Stomach (tissue), 8 donors: ENCODE measurements at regions not wholly inside any gene's neighbourhood (a gene's known extent, or its start where the extent isn't known, plus 50 kb on each side); places are given as distances from the start of the nearest gene placed in this dataset.

Experiments
- DNase-seq, 2 donors: peaks; one replicate each; pipeline versions ENCODE4 v3.0.0 to v3.0.0-alpha.2; 2013 to 2019
- H3K27ac ChIP-seq, 5 donors: fragments of 200-600 bp in 4 of 5; sonication (generic) in 4 of 5; one replicate each; pipeline ENCODE4 v1.5.1; 2013 to 2019; ENCODE audit warnings: mild to moderate bottlenecking in 1 of 5, moderate library complexity in 1 of 5
- H3K27me3 ChIP-seq, 3 donors: fragments of 200-600 bp; sonication (generic); one replicate each; pipeline ENCODE4 v1.5.1; 2017 to 2019; ENCODE audit warnings: mixed run types in 1 of 3
- H3K36me3 ChIP-seq, 4 donors: fragments of 200-600 bp; sonication (generic); 1 replicate in 3 of 4; 2 replicates in 1 of 4; pipeline ENCODE4 v1.5.1; 2016 to 2019
- H3K4me1 ChIP-seq, 4 donors: fragments of 200-600 bp; sonication (generic); one replicate each; pipeline ENCODE4 v1.5.1; 2016 to 2019
- H3K4me3 ChIP-seq, 4 donors: fragments of 200-600 bp; sonication (generic) in 3 of 4; one replicate each; pipeline ENCODE4 v1.5.1; 2016 to 2019; ENCODE audit warnings: mild to moderate bottlenecking in 1 of 4
- H3K9me3 ChIP-seq, 4 donors: fragments of 200-600 bp; sonication (generic); one replicate each; pipeline ENCODE4 v1.5.1; 2016 to 2019
- CTCF ChIP-seq, 7 experiments: fragments of 450-650 bp in 4 of 7; fragments of 200-600 bp in 3 of 7; sonication (generic) in 3 of 7; IDR thresholded peaks; one replicate each; pipeline ENCODE4 v1.5.1; 2016 to 2019; ENCODE audit warnings: antibody characterized with exemption in 7 of 7, control low read depth in 2 of 7, mild to moderate bottlenecking in 1 of 7
- EP300 ChIP-seq: sonication (generic); formaldehyde crosslinking; IDR thresholded peaks from one replicate; pipeline ENCODE4 v1.6.1; 2017; ENCODE audit warnings: antibody characterized with exemption
- POLR2A ChIP-seq, 4 donors: fragments of 450-650 bp; IDR thresholded peaks; one replicate each; pipeline ENCODE4 v1.6.1; 2016; ENCODE audit warnings: antibody characterized with exemption in 4 of 4, control low read depth in 2 of 4, mild to moderate bottlenecking in 1 of 4, moderate library complexity in 1 of 4
- POLR2AphosphoS5 ChIP-seq, 3 donors: sonication (generic); formaldehyde crosslinking; IDR thresholded peaks; one replicate each; pipeline ENCODE4 v1.6.1; 2016; ENCODE audit warnings: antibody characterized with exemption in 3 of 3
- WGBS, 5 donors: extraction: QIAGEN DNeasy Blood & Tissue Kit in 3 of 5; methylation state at CpG; one replicate each; pipeline versions ENCODE4 v1.1.5 to v1.1.7; 2013 to 2018; 5-methylcytosine and 5-hydroxymethylcytosine counted together
- intact Hi-C: fragments of 100-400 bp; cut with DNase I; formaldehyde crosslinking; loops from one replicate; pipeline ENCODE4 v1.15.1; 2023; ENCODE audit warnings: low total_unique reads
- donor health status: healthy with polysubstance abuse.
- donor health status: Bipolar disorder and iron deficiency.
- donor health status: healthy.

GRCh38 chr20:5492937-5493336 is 117.9 kb downstream of the GPCPD1 start:
- Histone ChIP-seq H3K9me3 (peaks cover 0 to 22% (median 2%) of the 10 kb centered on the region in 4 donors), H3K36me3 (peaks cover 0 to 16% (median 2%) of the 10 kb centered on the region in 4 donors), H3K27me3 (no peaks in the 10 kb centered on the region), H3K4me3 (no peak overlapping the region), H3K4me1 (no peaks in the 10 kb centered on the region), H3K27ac (no peak overlapping the region)
- no peak for DNase-seq
- no peak for TF ChIP-seq EP300
- no peak for TF ChIP-seq POLR2AphosphoS5 (IDR thresholded peaks at IDR 0.05)
- no peak for TF ChIP-seq POLR2A (IDR thresholded peaks at IDR 0.05)
- TF ChIP-seq CTCF (IDR thresholded peaks at IDR 0.05), result no peak
- intact Hi-C loops, result no loop called here
- 85 to 93% (median 91%) methylated on average over 5 of the region's 5 CpGs for WGBS, 5 donors

- intact Hi-C loops, result no loop called here
- Histone ChIP-seq H3K4me1 (no peaks in the 10 kb centered on the region), H3K27ac (no peak overlapping the region), H3K36me3 (peaks cover 0 to 9% (median 1%) of the 10 kb centered on the region in 4 donors), H3K4me3 (no peak overlapping the region), H3K27me3 (no peaks in the 10 kb centered on the region), H3K9me3 (peaks cover 0 to 22% (median 1%) of the 10 kb centered on the region in 4 donors)
- WGBS, 5 donors, result 45 to 72% (median 64%) methylated on average over 3 of the region's 3 CpGs
- no peak for DNase-seq
- TF ChIP-seq POLR2A (IDR thresholded peaks at IDR 0.05) (no peak), CTCF (IDR thresholded peaks at IDR 0.05) (no peak), EP300 (no peak), POLR2AphosphoS5 (IDR thresholded peaks at IDR 0.05) (no peak)
Measured at GRCh38 chr20:5491455-5491854, 119.4 kb downstream of the GPCPD1 start.

- Histone ChIP-seq H3K27ac (no peak overlapping the region), H3K4me3 (no peak overlapping the region), H3K4me1 (no peaks in the 10 kb centered on the region), H3K27me3 (peaks cover 0 to 8% (median 0%) of the 10 kb centered on the region in 3 donors), H3K9me3 (peaks cover 0 to 14% (median 0%) of the 10 kb centered on the region in 4 donors), H3K36me3 (no peaks in the 10 kb centered on the region)
- no peak for DNase-seq
- 64 to 86% (median 74%) methylated on average over 1 of the region's 1 CpG for WGBS, 5 donors
- TF ChIP-seq POLR2AphosphoS5 (IDR thresholded peaks at IDR 0.05) (no peak), POLR2A (IDR thresholded peaks at IDR 0.05) (no peak), CTCF (IDR thresholded peaks at IDR 0.05) (no peak), EP300 (no peak)
- intact Hi-C loops, result no loop called here
Measured at GRCh38 chr20:5489601-5490000, 121.2 kb downstream of the GPCPD1 start.

GRCh38 chr20:5488823-5489222 is 122.0 kb downstream of the GPCPD1 start:
- 58 to 71% (median 67%) methylated on average over 2 of the region's 2 CpGs for WGBS, 5 donors
- TF ChIP-seq POLR2A (IDR thresholded peaks at IDR 0.05) (no peak), CTCF (IDR thresholded peaks at IDR 0.05) (no peak), EP300 (no peak), POLR2AphosphoS5 (IDR thresholded peaks at IDR 0.05) (no peak)
- DNase-seq, result no peak
- H3K9me3 ChIP-seq, result peaks cover 0 to 14% (median 0%) of the 10 kb centered on the region in 4 donors
- H3K27ac ChIP-seq, result no peak overlapping the region
- H3K36me3 ChIP-seq, result no peaks in the 10 kb centered on the region
- H3K4me1 ChIP-seq, result no peaks in the 10 kb centered on the region
- H3K4me3 ChIP-seq, result no peak overlapping the region
- H3K27me3 ChIP-seq, result peaks cover 0 to 8% (median 0%) of the 10 kb centered on the region in 3 donors
- intact Hi-C loops, result no loop called here
